Iris pigment epithelial cell (primary cell): ENCODE measurements at regions not wholly inside any gene's neighbourhood (a gene's known extent, or its start where the extent isn't known, plus 50 kb on each side); places are given as distances from the start of the nearest gene placed in this dataset.
"Not testable (repeated sequence)": the region's sequence is repeated elsewhere in the genome, so short reads cannot be mapped to it uniquely, and the experiment has no call there.

Experiments used
- DNase-seq: peaks from one replicate; pipeline ENCODE4 v3.0.0-alpha.2; 2011; ENCODE audit warnings: low read depth

GRCh38 chr5:125085797-125086505 is 339.5 kb upstream of the ZNF608 start:
- no peak for DNase-seq

- no peak for DNase-seq
Measured at GRCh38 chr5:125088522-125089105, 342.2 kb upstream of the ZNF608 start.

GRCh38 chr5:125092138-125092537 is 345.7 kb upstream of the ZNF608 start:
- DNase-seq = not testable (repeated sequence)

GRCh38 chr5:125093776-125094175 is 347.3 kb upstream of the ZNF608 start:
- peak; percentile 86 for DNase-seq

- DNase-seq = no peak
Measured at GRCh38 chr5:125100342-125100741, 353.9 kb upstream of the ZNF608 start.

GRCh38 chr5:125100951-125101350 is 354.5 kb upstream of the ZNF608 start:
- DNase-seq = no peak

- no peak for DNase-seq
Measured at GRCh38 chr5:125103459-125103858, 357.0 kb upstream of the ZNF608 start.

GRCh38 chr5:125106271-125106670 is 359.8 kb upstream of the ZNF608 start:
- DNase-seq = no peak

- DNase-seq = no peak
Measured at GRCh38 chr5:125106881-125107280, 360.4 kb upstream of the ZNF608 start.

GRCh38 chr5:125109293-125109692 is 362.9 kb upstream of the ZNF608 start:
- no peak for DNase-seq

- no peak for DNase-seq
Measured at GRCh38 chr5:125109816-125110215, 363.4 kb upstream of the ZNF608 start.

GRCh38 chr5:125112196-125112595 is 365.8 kb upstream of the ZNF608 start:
- DNase-seq = peak; percentile 39

GRCh38 chr5:125113328-125113727 is 366.9 kb upstream of the ZNF608 start:
- no peak for DNase-seq

GRCh38 chr5:125115195-125115525 is 368.7 kb upstream of the ZNF608 start:
- DNase-seq = no peak

GRCh38 chr5:125117566-125117965 is 371.1 kb upstream of the ZNF608 start:
- DNase-seq = no peak

- no peak for DNase-seq
Measured at GRCh38 chr5:125120012-125120411, 373.6 kb upstream of the ZNF608 start.

- DNase-seq = no peak
Measured at GRCh38 chr5:125125031-125125823, 378.8 kb upstream of the ZNF608 start.

- no peak for DNase-seq
Measured at GRCh38 chr5:125126050-125126449, 379.6 kb upstream of the ZNF608 start.

GRCh38 chr5:125129151-125129806 is 382.8 kb upstream of the ZNF608 start:
- no peak for DNase-seq

GRCh38 chr5:125130591-125130990 is 384.2 kb upstream of the ZNF608 start:
- no peak for DNase-seq

- peak; percentile 75 for DNase-seq
Measured at GRCh38 chr5:125134216-125135081, 388.0 kb upstream of the ZNF608 start.

- DNase-seq = no peak
Measured at GRCh38 chr5:125137535-125137934, 391.1 kb upstream of the ZNF608 start.
